ENCODE measurements at regions not wholly inside any gene's neighbourhood (a gene's known extent, or its start where the extent isn't known, plus 50 kb on each side); places are given as distances from the start of the nearest gene placed in this dataset.
"Not testable (repeated sequence)": the region's sequence is repeated elsewhere in the genome, so short reads cannot be mapped to it uniquely, and the experiment has no call there.

GRCh38 chr4:79621061-79621460 is 213.0 kb upstream of the GK2 start:
- in situ Hi-C loops (cut with MboI; ENCODE audit: low sequenced_read_pairs), result no loop called here

DNA sequence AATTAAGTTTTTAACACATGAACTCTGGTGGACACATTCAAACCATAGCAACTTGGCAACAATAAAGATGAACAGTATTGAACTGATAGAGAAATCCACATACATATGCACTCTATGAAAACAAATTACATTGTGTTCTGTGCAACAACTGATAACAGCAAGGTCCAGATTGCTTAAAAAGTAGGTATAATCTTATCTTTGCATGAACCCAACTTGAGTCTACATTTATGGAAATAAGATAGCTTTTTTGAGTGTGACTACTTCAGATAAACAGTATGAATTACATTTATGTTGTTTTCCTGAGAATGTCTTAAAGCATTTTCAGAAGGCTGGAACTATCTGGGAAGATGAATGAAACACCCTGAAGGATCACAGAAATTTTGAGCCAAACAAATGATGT is 212.6 kb upstream of the GK2 start:
- in situ Hi-C loops (cut with MboI; ENCODE audit: low sequenced_read_pairs), result no loop called here

DNA sequence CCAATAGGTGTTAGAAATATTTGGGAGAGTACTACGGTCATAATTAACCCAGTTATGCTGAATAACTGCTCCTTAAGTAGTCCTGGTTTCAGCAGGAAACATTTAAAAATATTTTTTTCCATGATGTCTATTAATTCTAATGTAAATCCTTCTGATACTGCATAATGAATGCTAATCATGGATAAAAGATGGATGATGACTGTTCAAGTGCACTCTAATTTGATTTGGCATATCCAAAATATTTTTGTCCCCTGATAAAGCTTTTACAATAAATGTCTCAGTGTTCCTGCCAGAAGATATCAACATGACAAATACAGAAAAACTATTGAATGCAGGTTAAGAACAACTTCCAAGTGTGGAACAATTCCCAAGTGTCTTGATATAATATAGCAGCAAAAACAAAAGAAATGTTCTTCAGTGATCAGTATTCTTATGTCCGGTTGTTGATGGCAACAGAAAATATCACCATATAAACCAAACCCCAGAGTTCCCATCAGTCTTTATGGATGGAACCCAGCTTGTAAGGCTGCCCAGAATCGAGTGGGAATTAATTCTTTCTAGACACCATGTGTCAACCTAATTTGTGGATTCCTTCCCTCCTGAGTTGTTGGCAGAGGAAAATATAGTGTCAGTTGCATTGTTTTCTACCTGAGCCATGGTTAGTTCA is 205.4 kb upstream of the GK2 start:
- in situ Hi-C loops (cut with MboI; ENCODE audit: low sequenced_read_pairs), result no loop called here

- in situ Hi-C loops (cut with MboI; ENCODE audit: low sequenced_read_pairs), result no loop called here
Measured at GRCh38 chr4:79611026-79611425, 203.0 kb upstream of the GK2 start.

DNA sequence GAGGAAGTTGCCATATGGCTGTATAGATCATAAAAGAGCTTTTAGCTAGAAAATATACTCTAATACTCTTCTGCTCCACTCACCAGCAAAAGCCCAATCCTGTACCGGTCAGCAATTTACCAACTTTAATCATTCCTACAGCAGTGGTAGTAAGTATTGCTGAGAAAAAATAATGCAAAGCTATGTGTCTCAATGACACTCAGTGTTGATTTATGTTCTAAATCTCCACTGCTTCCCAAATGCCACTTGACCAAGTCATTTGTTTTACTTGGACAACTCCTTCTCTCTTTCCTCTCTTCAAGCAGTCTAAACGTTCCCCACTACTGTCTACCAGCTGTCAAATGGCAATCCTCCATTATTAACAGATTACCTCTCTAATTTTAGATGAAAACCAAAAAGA is 201.8 kb upstream of the GK2 start:
- in situ Hi-C loops (cut with MboI; ENCODE audit: low sequenced_read_pairs), result no loop called here

- in situ Hi-C loops (cut with MboI; ENCODE audit: low sequenced_read_pairs), result no loop called here
Measured at GRCh38 chr4:79607979-79608378, 200.0 kb upstream of the GK2 start.

GRCh38 chr4:79604152-79604551 is 196.1 kb upstream of the GK2 start:
- in situ Hi-C loops (cut with MboI; ENCODE audit: low sequenced_read_pairs), result no loop called here

- in situ Hi-C loops (cut with MboI; ENCODE audit: low sequenced_read_pairs), result no loop called here
Measured at GRCh38 chr4:79603681-79604080, 195.7 kb upstream of the GK2 start.

GRCh38 chr4:79599691-79600090 is 191.7 kb upstream of the GK2 start:
- in situ Hi-C loops (cut with MboI; ENCODE audit: low sequenced_read_pairs), result no loop called here

DNA sequence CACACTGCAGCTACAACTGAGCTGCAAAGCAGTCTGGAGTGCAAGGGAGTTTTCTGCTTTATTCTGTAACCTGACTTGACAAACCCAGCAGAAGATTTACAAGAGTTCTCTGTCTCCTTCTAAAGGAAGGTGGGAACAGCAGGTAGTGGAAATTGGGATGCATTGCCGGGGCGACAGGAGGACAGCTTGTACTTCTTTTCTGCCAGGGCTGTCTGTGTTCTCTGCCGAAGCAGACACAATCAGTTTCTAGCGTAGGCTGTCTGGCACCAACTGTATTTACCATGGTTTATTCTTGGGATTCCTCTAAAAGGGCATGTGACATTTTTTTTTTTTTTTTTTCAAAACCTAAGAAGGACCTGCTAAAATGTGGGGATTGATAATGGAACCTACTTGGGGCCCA is 190.8 kb upstream of the GK2 start:
- in situ Hi-C loops (cut with MboI; ENCODE audit: low sequenced_read_pairs), result no loop called here

DNA sequence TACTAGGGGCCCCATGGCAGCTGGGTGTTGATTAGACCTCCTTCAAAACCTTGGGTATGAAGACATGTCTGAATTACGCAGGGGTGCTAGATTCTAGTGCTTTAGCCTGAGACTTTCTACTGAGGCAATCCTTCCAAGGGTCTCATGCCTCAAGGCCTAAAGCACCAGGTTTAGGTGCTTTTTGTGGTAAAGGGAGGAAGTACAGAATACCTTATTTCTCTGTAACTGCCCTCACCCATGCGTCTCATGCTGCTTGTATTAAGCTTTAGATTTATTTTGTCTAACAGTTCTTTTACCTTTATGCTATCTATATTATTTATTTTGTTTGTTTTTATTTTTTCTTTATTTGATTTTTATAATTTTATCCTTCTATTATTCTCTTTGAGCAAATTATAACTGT is 190.2 kb upstream of the GK2 start:
- in situ Hi-C loops (cut with MboI; ENCODE audit: low sequenced_read_pairs), result no loop called here

GRCh38 chr4:79597266-79597665 is 189.2 kb upstream of the GK2 start:
- in situ Hi-C loops (cut with MboI; ENCODE audit: low sequenced_read_pairs), result no loop called here

- in situ Hi-C loops (cut with MboI; ENCODE audit: low sequenced_read_pairs), result not testable (repeated sequence)
Measured at GRCh38 chr4:79592218-79592617, 184.2 kb upstream of the GK2 start.

DNA sequence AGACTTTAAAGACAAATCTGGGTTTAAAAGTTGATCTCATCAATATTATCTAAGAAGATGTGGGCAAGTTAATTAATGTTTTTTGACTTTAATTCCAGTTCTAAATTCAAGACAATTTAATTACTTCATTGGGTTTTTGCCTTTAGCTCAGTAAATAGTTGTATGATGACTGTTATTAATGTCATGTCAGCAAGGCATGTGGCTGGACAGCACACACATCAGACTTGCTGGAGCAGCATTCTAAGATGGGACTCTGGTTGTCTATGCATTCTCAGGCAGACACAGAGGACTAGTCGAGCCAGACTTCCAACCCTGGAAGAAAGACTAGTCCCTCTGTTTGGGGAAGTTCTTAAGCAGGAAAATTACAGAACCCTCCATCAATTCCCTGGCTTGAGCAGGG is 180.7 kb upstream of the GK2 start:
- in situ Hi-C loops (cut with MboI; ENCODE audit: low sequenced_read_pairs), result no loop called here

DNA sequence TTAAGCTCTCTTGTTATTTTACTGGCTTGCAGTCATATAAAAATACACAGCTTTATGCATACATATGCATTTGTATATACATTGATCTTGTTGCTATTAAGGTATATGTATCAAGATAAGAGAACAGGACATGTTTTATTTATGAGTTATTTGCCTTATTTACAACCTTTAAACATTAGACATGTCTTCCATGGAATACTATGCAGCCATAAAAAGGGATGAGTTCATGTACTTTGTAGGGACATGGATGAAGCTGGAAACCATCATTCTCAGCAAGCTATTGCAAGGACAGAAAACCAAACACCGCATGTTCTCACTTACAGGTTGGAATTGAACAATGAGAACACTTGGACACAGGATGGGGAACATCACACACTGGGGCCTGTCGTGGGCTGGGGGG is 179.2 kb upstream of the GK2 start:
- in situ Hi-C loops (cut with MboI; ENCODE audit: low sequenced_read_pairs), result not testable (repeated sequence)

DNA sequence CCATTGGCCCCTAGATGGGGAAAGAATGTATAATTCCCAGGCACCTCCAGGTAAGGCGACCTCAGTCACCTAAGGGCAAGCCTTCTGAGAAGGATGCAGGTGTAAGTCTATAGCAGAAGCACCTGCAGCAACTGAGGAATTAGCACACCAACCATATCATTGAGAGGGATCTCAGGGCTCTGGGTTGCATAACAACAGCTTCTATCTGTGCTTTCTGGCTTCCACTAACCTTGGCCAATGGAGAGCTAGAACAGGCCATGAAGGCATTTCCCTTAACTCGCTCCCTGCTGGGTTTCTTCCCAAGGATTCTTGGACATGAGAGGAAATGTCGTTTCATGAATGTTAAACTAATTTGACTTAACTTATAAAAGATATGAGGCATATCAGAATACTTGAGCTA is 177.8 kb upstream of the GK2 start:
- in situ Hi-C loops (cut with MboI; ENCODE audit: low sequenced_read_pairs), result no loop called here

DNA sequence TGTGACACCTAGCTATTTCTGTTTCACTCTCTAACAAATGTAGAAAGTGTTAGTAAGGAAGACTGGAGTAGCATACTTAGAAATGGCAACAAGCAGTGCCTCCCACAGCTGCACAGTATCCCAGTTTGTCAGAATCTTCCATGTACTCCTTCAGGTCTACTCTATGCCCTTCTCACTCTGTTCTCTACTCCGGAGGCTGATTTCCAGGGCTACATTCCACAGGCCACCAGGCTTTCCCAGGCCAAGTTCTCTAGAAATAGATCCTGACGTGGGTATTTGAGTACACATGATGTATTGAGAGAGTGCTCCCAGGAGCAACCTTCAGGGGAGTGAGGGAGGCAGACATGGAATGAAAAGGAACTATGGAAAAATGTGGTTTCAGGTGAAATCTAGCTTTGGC is 177.3 kb upstream of the GK2 start:
- in situ Hi-C loops (cut with MboI; ENCODE audit: low sequenced_read_pairs), result no loop called here

GRCh38 chr4:79584902-79585301 is 176.9 kb upstream of the GK2 start:
- in situ Hi-C loops (cut with MboI; ENCODE audit: low sequenced_read_pairs), result no loop called here

DNA sequence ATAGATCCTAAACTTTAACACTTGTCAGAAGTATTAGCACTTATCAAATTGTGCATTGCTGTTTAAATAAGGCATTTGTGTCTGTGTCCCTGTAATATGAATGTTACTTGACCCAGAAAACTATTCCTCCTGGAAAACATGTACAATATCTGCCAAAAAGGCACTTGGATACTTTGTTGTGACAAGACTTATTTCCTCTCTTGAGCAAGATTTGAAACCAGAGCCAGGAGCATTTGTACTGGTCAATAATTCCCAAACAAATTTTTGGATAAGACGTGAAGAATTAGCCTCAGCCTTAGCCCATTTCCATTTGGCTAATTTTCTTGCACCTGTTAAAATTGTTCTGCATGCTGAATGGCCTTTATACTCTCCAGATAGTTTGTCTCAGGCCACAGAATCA is 176.3 kb upstream of the GK2 start:
- in situ Hi-C loops (cut with MboI; ENCODE audit: low sequenced_read_pairs), result no loop called here

DNA sequence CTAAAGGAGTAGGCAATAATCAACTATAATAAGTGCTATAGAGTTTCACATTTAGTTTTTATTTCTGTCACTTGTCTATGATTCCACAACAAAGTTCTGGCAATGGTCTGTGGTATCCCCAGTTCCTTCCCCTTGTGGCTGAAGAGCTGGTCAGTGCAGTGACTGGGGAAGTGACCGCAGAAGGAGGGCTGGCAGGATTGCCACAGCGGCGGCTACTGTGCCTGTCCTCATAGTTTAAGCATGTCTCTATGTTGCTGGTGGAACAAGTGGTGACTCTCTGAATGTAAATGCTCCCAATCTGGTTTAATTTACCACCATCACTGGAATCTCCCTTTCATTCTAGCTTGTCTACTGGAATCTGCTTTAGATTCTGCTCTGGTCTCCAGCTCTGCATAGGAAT is 170.6 kb upstream of the GK2 start:
- in situ Hi-C loops (cut with MboI; ENCODE audit: low sequenced_read_pairs), result no loop called here

DNA sequence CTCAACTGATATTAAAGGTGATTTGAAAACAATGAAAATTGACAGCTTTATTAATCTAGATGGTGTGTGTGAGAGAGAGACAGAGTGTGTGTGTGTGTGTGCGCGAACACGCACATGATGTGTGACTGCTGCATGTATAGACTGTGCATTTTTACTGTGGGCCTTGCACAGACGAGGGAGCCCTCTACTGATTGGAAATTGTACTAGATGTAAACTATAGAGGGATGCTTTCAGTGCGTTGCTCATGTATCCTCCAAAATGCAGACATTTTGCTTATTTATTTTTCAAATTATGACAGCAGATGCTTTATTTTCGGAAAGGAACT is 168.4 kb upstream of the GK2 start:
- in situ Hi-C loops (cut with MboI; ENCODE audit: low sequenced_read_pairs), result no loop called here

GRCh38 chr4:79575709-79576428 is 167.8 kb upstream of the GK2 start:
- in situ Hi-C loops (cut with MboI; ENCODE audit: low sequenced_read_pairs), result no loop called here

Data from HL-60/S4 (cell line).